Astrocyte of the hippocampus (primary cell): ENCODE measurements at regions not wholly inside any gene's neighbourhood (a gene's known extent, or its start where the extent isn't known, plus 50 kb on each side); places are given as distances from the start of the nearest gene placed in this dataset.
A peak's percentile ranks its signal among the peaks of the same experiment; 100 is the strongest.

Source experiments
- DNase-seq: peaks from one replicate; pipeline ENCODE4 v3.0.0; 2011; ENCODE audit warnings: low read depth, low spot score

DNA sequence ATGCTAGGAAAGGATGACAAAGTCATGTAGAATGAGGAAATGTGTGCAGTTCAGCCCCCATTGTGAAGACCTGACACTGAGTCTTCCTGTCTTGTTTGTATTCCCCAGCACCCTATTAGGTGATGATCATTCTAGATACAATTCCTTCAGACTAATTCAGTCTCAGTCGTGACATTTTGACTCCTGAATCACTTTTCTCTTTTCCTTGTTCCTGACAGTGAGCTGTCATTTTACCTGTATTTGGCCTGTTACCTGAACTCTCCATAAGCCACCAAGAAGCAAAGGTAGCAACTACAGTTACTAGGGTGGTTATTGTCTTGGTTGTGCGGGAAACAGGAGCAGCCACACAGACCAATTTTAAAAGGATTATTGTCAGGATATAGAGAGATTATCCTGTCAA is 111.4 kb upstream of the TAC1 start:
- DNase-seq: no peak

DNA sequence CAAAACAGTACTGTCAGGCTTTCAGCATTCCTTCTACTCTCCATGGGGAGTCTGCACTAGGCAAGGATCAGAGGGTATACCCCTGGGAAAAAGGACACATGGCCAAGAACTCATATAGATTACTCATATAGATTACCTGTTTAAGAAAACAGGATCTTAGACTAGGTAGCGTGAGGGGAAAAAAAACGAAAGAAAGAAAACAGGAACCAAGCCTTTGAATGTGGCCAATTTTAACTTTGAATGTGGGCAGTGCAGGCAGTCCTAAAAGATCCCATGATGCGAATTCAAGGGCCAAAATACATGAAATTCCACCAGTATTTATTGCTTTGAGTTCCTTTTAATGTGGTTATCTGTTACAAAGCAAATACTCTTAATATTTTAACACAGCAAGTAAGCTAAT is 108.6 kb upstream of the TAC1 start:
- no peak for DNase-seq

DNA sequence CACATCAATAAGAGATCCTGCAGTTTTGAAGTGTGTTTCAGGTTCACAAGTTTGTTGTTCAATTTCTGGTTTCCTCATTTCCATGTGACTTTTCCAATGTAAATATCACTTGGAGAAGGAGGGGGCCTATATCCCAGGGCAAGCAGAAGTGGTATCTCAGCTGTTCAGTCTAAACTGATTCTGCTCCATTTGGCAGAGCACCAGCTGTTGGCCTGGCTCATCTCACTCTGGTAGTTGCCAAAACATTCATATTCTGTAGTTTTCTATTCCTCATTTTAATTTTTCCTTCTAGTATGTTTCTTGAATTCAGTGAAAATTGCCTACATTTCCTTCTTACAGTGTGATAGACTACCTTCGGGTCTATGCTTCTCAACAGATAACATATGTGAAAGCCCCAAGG is 101.8 kb upstream of the TAC1 start:
- DNase-seq: no peak

DNA sequence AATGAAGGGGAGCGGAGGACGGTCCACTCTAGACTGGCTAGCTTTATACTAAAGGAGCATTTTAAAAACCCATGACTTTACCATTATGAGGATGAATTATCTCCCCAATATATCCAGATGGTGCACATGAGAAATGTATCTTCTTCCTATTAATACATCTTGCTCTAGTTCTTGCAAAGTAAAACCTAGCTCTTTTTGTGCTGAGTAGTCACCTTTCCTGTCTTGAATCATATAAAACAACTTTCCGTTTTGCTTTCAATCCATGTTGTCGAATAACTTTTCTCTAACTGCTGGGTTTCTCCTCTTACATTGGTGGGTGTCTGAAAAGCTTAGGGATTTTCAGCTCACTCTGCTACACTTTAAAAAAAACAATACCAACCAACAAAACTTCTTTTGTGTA is 96.3 kb upstream of the TAC1 start:
- DNase-seq: no peak

DNA sequence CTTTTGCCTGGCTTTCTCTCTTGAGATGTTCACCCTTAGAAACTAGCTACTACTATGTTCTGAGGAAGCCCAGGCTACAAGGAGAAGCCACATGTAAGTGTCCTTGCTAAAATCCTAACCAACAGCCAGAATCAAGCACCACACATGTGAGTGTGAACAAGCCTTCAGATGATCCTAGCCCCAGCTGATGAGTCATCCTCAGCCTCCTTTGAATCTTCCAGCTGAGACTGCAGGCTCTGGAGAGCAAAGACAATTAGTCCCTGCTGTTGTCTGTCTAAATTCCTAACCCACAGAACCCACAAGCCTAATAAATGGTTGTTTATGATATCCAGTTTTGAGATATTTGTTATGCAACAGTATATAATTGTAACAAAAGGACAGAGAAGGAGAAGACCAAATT is 92.8 kb upstream of the TAC1 start:
- peak; percentile 1 for DNase-seq

DNA sequence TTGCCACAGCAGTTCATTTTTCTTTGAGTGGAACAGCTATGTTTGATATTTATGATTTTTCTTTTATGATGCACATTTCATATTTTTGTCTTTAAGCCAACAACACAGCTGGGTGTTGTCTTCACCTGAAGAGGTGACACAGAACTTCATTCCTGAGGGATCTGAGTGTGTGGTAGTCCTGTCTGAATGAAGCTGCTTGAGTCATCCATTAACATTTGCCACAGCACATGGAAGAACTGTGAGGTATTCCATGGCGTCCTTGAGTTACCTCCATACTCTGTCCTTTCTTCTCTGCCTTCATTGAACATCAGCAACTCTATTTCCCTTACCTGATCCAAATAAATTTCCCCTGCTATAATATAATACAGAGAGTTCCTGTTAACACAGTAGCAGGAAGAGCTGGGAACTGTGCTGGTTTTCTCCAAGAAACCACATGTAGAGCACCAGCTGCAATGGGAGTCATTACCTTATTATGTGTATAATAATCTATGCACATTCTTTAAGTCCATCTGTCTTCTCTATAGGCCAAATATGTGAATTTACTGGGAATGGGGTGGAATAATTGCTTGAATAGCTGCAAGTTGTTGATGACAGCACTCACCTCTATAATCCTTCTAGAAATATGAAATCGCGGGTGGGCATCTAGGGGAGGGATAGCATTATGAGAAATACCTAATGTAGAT is 72.4 kb upstream of the TAC1 start:
- no peak for DNase-seq

DNA sequence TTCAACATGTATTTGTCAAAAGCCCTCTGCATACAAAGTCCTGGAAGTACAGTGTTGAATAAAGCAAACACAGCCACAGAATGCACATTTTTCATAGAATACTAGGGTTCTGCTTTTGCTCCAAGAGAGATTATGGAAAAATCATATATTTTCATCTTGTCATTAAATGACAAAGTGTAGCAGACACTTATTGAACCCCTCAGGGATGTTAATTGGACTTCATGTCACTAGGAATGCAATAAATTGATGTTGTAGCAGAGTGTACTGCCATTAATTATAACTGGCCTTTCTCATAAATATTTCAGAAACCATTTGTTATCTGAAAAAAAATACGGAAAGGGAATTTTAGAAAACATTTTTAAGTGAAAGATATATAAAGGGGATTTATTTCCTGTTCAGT is 64.5 kb upstream of the TAC1 start:
- DNase-seq: no peak

DNA sequence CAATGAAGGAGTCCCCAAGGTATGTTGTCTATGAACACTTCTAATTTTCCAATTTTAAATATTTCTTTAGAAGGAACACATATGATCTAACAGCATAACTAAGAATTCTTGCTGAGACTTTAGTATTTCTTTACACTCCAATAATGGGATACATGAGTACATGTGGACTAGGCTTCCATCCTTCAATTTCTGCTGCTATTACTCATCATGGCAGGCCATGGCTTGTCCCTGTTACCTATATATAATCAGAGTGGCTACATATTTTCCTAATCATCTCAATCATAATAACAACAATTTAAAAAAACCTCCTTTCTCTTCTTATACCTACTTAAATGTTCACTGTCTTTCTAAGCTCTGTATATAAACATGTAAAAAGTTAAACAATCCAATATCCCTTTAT is 60.3 kb upstream of the TAC1 start:
- no peak for DNase-seq

DNA sequence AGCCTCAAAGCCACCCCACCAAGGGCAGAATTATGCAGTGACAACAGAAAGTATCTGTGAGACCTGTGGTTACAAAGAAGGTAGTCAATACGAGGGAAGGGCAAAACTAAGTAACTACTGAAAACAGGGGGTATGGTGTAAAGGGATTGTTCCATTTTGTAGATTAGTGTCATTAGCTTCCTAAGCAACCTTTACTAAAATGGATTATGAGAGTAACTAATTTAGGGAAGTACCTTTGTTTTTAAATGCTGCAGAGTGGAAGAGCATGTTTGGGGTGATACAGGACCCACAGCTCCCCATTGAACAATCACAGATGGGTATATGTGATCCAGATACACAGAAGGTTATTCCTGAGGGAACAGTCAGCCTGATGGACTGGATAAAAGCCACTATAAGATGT is 51.3 kb upstream of the TAC1 start:
- DNase-seq: no peak
